Heart left ventricle (tissue), 16 donors: ENCODE measurements at regions not wholly inside any gene's neighbourhood (a gene's known extent, or its start where the extent isn't known, plus 50 kb on each side); places are given as distances from the start of the nearest gene placed in this dataset.

Source experiments
- ATAC-seq, 4 donors: fragments of 200-7000 bp; cut with Tn5 transposase; one replicate each; pipeline ENCODE4 v1.9.1; 2020 to 2022; ENCODE audit warnings: moderate library complexity in 4 of 4, mild to moderate bottlenecking in 3 of 4, moderate number of reproducible peaks in 1 of 4
- DNase-seq, 5 donors: peaks; one replicate each; pipeline ENCODE4 v3.0.0-alpha.2; 2020
- H3K27ac ChIP-seq, 12 donors: fragments of 200-600 bp; sonication (generic) in 4 of 12; one replicate each; pipeline versions ENCODE4 v1.5.0 to v1.8.0; 2016 to 2022; ENCODE audit warnings: mild to moderate bottlenecking in 2 of 12
- H3K27me3 ChIP-seq, 9 donors: fragments of 200-600 bp; sonication (generic) in 2 of 9; one replicate each; pipeline versions ENCODE4 v1.5.1 to v1.8.0; 2016 to 2022; ENCODE audit warnings: mild to moderate bottlenecking in 3 of 9
- H3K36me3 ChIP-seq, 9 donors: fragments of 200-600 bp; sonication (generic) in 2 of 9; one replicate each; pipeline versions ENCODE4 v1.5.0 to v1.8.0; 2018 to 2022; ENCODE audit warnings: mild to moderate bottlenecking in 2 of 9
- H3K4me1 ChIP-seq, 12 donors: fragments of 200-600 bp; sonication (generic) in 4 of 12; one replicate each; pipeline versions ENCODE4 v1.5.0 to v1.8.0; 2016 to 2022; ENCODE audit warnings: mild to moderate bottlenecking in 3 of 12
- H3K4me3 ChIP-seq, 12 donors: fragments of 200-600 bp; sonication (generic) in 4 of 12; one replicate each; pipeline versions ENCODE4 v1.5.0 to v1.8.0; 2017 to 2022; ENCODE audit warnings: mild to moderate bottlenecking in 9 of 12, moderate library complexity in 4 of 12
- H3K9me3 ChIP-seq, 12 donors: fragments of 200-600 bp; sonication (generic) in 4 of 12; one replicate each; pipeline versions ENCODE4 v1.5.0 to v1.8.0; 2016 to 2022; ENCODE audit warnings: mild to moderate bottlenecking in 1 of 12
- CTCF ChIP-seq, 12 donors: fragments of 200-600 bp; sonication (generic) in 4 of 12; IDR thresholded peaks; one replicate each; pipeline versions ENCODE4 v1.5.0 to v1.8.0; 2018 to 2022; ENCODE audit warnings: antibody characterized with exemption in 12 of 12, mild to moderate bottlenecking in 5 of 12
- POLR2A ChIP-seq, 2 donors: fragments of 450-650 bp; IDR thresholded peaks; one replicate each; pipeline ENCODE4 v1.6.1; 2017; ENCODE audit warnings: antibody characterized with exemption in 2 of 2, mild to moderate bottlenecking in 2 of 2, moderate library complexity in 2 of 2
- WGBS, 4 donors: extraction: QIAGEN DNeasy Blood & Tissue Kit in 2 of 4; methylation state at CpG; one replicate each; pipeline versions ENCODE4 v1.1.5 to v1.1.7; 2013 to 2018; 5-methylcytosine and 5-hydroxymethylcytosine counted together
- intact Hi-C, 10 donors: fragments of 100-400 bp; cut with DNase I; formaldehyde crosslinking; loops; one replicate each; pipeline versions ENCODE4 v1.11.1 to v1.14.2; 2022
- microRNA-seq, 4 donors: library from miRNA; unstranded; fragments of <30 nt; microRNA quantifications; one replicate each; pipeline versions ENCODE4 to v1.2.0, GENCODE V29; 2017 to 2020
- donor health status: ischemic (EF 13 %, LVEDD 7.1; RV severe dilation, severe dysfunction).
- donor health status: healthy with polysubstance abuse.
- donor health status: DM: no; HTN: yes; CAD: no.
- donor health status: DM: no; HTN: no; CAD: no.
- donor health status: ischemic (EF 25% LVEDD 6.9; RV normal size, moderate dysfunction).
- donor health status: ischemic (EF 25% LVEDD 5.7; RV mildly dilated, moderate dysfunction).
- donor health status: healthy.
- donor health status: DM: yes; HTN: yes; CAD: no.
- donor health status: ischemic (EF 35%, LVEDD 5.7; RV mildly dilated, moderate dysfunction).
- donor health status: nonischemic (EF 11% LVEDD 7.7; RV severe dilation, severe dysfunction).
- donor health status: DM: yes; HTN: yes; CAD: no.
- donor health status: PGD.
- donor health status: ischemic (EF 29% LVEDD 5.4; RV normal size, mild dysfunction).
- donor health status: nonischemic (EF 23%, LVEDD 6.1; RV moderate dilation, normal function).

DNA sequence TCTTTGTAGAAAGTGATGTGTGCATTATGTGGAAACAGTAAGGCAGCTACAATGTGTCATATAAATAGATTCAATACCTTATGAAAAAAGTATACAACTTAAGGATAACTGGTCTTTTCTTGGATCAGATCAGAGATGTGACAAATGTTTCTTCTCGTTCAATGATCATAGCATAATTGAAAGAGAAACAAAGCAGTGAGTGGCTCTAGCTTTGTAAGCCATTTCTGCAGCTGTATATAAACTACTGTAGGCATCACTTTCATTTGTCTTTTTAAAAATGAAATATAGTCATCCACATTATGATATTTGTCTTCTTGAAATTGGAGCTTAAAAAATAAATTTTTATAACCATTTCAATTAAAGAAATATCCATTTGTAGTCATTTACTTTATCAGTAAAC is 63.8 kb upstream of the LMO3 start:
- Histone ChIP-seq H3K4me3 (no peak overlapping the region), H3K4me1 (no peaks in the 10 kb centered on the region), H3K27ac (no peak overlapping the region), H3K36me3 (no peaks in the 10 kb centered on the region), H3K27me3 (no peaks in the 10 kb centered on the region), H3K9me3 (no peaks in the 10 kb centered on the region)
- no peak for TF ChIP-seq POLR2A (IDR thresholded peaks at IDR 0.05)
- TF ChIP-seq CTCF (IDR thresholded peaks at IDR 0.05): no peak
- ATAC-seq (no peak), DNase-seq (no peak)
- intact Hi-C loops: no loop called here
- WGBS, 4 donors: 43 to 64% (median 61%) methylated on average over 1 of the region's 1 CpG

DNA sequence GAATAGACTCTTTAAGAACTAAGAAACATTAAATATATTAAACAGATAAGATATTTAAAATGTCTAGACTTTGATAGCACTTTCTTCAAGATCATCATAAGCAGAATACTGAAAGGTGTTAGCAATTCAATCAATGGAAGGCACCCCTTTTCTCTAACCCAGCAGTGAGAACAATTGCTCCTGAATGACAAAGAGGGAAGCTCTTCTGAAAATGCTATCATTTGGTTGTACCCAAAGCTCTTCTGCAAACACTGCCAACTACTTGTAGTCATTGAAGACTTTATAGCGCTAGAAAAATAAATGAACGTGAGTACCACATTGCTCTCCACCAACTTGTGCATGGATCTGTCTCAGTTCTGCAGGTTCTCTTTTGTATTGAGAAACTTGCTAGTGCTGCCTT is 62.2 kb upstream of the LMO3 start:
- ATAC-seq (no peak), DNase-seq (no peak)
- intact Hi-C loops: no loop called here
- H3K4me1 ChIP-seq: no peaks in the 10 kb centered on the region
- H3K27me3 ChIP-seq: no peaks in the 10 kb centered on the region
- no peak overlapping the region for H3K27ac ChIP-seq
- TF ChIP-seq POLR2A (IDR thresholded peaks at IDR 0.05): no peak
- TF ChIP-seq CTCF (IDR thresholded peaks at IDR 0.05): no peak
- WGBS, 4 donors: 52 to 62% (median 59%) methylated on average over 2 of the region's 2 CpGs
- H3K36me3 ChIP-seq: no peaks in the 10 kb centered on the region
- H3K4me3 ChIP-seq: no peak overlapping the region
- H3K9me3 ChIP-seq: no peaks in the 10 kb centered on the region

DNA sequence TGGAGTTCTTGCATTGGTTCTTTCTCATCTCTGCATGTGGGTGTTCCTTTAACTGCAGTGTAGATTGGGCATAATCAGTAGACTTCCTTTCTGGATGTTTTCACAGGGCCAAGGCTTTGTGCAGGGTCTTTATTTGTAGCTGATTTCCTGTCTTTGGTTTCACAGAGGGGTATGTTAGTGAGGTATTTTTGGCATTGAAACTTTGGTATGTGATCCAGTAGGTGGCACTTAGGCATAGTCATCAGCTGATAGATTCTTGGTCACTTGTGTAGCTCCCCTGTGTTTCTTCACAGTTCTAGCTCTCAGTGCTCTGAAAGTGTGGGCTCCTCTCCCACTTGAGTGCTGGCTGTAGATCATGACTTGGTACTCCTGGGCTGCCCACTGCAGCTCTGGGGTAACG is 52.7 kb upstream of the LMO3 start:
- Histone ChIP-seq H3K4me1 (no peaks in the 10 kb centered on the region), H3K27ac (no peak overlapping the region), H3K9me3 (peaks cover 0 to 21% (median 7%) of the 10 kb centered on the region in 12 donors), H3K27me3 (no peaks in the 10 kb centered on the region), H3K4me3 (no peak overlapping the region), H3K36me3 (no peaks in the 10 kb centered on the region)
- ATAC-seq (no peak), DNase-seq (no peak)
- WGBS, 4 donors: 58 to 73% (median 63%) methylated on average over 1 of the region's 1 CpG; no CpG with 5 or more reads in 1 of the 4 donors
- TF ChIP-seq CTCF (IDR thresholded peaks at IDR 0.05) (no peak), POLR2A (IDR thresholded peaks at IDR 0.05) (no peak)
- intact Hi-C loops: no loop called here

Small RNA genes in the stretch of these regions (microRNA-seq; reads per million reads assigned to microRNA genes)
- gene MIR3974: 0 to 0.21 (median 0) reads per million in 4 donors
